Adrenal gland (tissue), 9 donors: ENCODE measurements at regions not wholly inside any gene's neighbourhood (a gene's known extent, or its start where the extent isn't known, plus 50 kb on each side); places are given as distances from the start of the nearest gene placed in this dataset.

Source experiments
- DNase-seq, 7 donors: peaks; one replicate each; pipeline ENCODE4 v3.0.0-alpha.2; 2019 to 2020
- H3K27ac ChIP-seq, 5 donors: fragments of 200-600 bp; sonication (generic) in 4 of 5; 1 replicate in 3 of 5; 2 replicates in 2 of 5; pipeline versions ENCODE4 v1.5.1 to v1.8.0; 2016 to 2020; ENCODE audit warnings: mild to moderate bottlenecking in 1 of 5
- H3K27me3 ChIP-seq: fragments of 200-600 bp; 2 replicates; pipeline ENCODE4 v1.8.0; 2021
- H3K36me3 ChIP-seq, 2 donors: fragments of 200-600 bp; replicated peaks in 1 of 2; 1 replicate in 1 of 2; 2 replicates in 1 of 2; pipeline versions ENCODE4 v1.5.1 to v1.8.0; 2018 to 2022
- H3K4me1 ChIP-seq, 2 donors: fragments of 200-600 bp; replicated peaks in 1 of 2; 1 replicate in 1 of 2; 2 replicates in 1 of 2; pipeline versions ENCODE4 v1.5.1 to v1.8.0; 2018 to 2021
- H3K4me3 ChIP-seq, 4 donors: fragments of 200-600 bp; sonication (generic) in 3 of 4; one replicate each; pipeline ENCODE4 v1.5.1; 2016 to 2018
- H3K9me3 ChIP-seq, 3 donors: fragments of 200-600 bp; sonication (generic) in 1 of 3; replicated peaks in 1 of 3; 1 replicate in 2 of 3; 2 replicates in 1 of 3; pipeline versions ENCODE4 v1.5.1 to v1.8.0; 2016 to 2021
- POLR2A ChIP-seq, 2 donors: fragments of 450-650 bp; IDR thresholded peaks; one replicate each; pipeline ENCODE4 v1.6.1; 2017; ENCODE audit warnings: antibody characterized with exemption in 2 of 2, mild to moderate bottlenecking in 2 of 2, moderate library complexity in 1 of 2
- WGBS, 4 donors: extraction: QIAGEN DNeasy Blood & Tissue Kit in 2 of 4; methylation state at CpG; one replicate each; pipeline versions ENCODE4 v1.1.5 to v1.1.7; 2013 to 2017; 5-methylcytosine and 5-hydroxymethylcytosine counted together
- intact Hi-C, 2 donors: fragments of 100-400 bp; cut with DNase I; formaldehyde crosslinking; loops; one replicate each; pipeline versions ENCODE4 v1.14.1 to v1.15.0; 2022 to 2023
- TF ChIP-seq, protein P1 (sequence below), 6 experiments: fragments of 450-650 bp in 4 of 6; fragments of 200-600 bp in 2 of 6; sonication (generic) in 1 of 6; IDR thresholded peaks; 1 replicate in 5 of 6; 2 replicates in 1 of 6; pipeline versions ENCODE4 v1.5.1 to v1.8.0; 2016 to 2021; ENCODE audit warnings: antibody characterized with exemption in 6 of 6, mild to moderate bottlenecking in 2 of 6, moderate library complexity in 1 of 6
- donor health status: healthy with polysubstance abuse.
- donor health status: Bipolar disorder and iron deficiency.
- donor health status: DM: yes; HTN: yes; CAD: no.
- donor health status: DM: no; HTN: no; CAD: no.
- donor health status: DM: no; HTN: no; CAD: no.

DNA sequence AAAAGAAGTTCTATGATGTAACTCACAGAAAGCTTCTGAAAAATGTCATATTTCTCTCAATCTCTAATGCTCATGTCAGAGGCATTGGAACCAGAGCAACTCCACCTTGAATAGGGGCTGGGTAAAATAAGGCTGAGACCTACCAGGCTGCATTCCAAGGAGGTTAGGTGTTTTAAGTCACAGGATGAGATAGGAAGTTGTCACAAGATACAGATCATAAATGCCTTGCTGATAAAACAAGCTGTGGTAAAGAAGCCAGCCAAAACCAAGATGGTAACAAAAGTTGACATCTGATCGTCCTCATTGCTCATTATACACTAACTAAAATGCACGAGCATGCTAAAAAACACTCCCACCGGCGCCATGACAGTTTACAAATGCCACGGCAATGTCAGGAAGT lies 411.1 kb upstream of the GRIA1 start:
- no peaks in the 10 kb centered on the region for H3K9me3 ChIP-seq
- H3K27me3 ChIP-seq = no peaks in the 10 kb centered on the region
- H3K4me3 ChIP-seq = no peak overlapping the region
- no peaks in the 10 kb centered on the region for H3K4me1 ChIP-seq
- intact Hi-C loops = no loop called here
- 72 to 84% (median 83%) methylated on average over 5 of the region's 5 CpGs for WGBS, 4 donors
- H3K36me3 ChIP-seq = no peaks in the 10 kb centered on the region
- no peak for DNase-seq
- TF ChIP-seq, protein P1, sequence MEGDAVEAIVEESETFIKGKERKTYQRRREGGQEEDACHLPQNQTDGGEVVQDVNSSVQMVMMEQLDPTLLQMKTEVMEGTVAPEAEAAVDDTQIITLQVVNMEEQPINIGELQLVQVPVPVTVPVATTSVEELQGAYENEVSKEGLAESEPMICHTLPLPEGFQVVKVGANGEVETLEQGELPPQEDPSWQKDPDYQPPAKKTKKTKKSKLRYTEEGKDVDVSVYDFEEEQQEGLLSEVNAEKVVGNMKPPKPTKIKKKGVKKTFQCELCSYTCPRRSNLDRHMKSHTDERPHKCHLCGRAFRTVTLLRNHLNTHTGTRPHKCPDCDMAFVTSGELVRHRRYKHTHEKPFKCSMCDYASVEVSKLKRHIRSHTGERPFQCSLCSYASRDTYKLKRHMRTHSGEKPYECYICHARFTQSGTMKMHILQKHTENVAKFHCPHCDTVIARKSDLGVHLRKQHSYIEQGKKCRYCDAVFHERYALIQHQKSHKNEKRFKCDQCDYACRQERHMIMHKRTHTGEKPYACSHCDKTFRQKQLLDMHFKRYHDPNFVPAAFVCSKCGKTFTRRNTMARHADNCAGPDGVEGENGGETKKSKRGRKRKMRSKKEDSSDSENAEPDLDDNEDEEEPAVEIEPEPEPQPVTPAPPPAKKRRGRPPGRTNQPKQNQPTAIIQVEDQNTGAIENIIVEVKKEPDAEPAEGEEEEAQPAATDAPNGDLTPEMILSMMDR (IDR thresholded peaks at IDR 0.05) = no peak
- H3K27ac ChIP-seq = no peak overlapping the region

DNA sequence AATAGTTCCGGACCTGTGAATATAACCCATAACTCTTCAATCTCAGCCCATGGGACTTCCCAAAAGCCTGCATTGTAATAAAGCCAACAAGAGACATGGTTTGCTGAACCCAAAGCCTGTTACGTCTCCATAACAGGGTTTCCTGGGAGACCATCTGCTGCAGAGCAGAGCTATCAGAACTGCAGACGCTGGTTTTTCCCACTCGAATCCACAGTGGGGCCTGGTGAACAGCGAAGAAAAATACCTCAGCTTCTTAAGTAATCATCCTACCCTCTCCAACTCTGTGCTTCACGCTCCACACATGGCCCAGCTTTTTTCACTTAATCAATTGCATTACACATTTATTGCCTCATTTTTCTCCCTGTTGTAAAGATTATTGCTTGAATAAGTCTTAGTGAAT lies 409.5 kb upstream of the GRIA1 start:
- H3K36me3 ChIP-seq = no peaks in the 10 kb centered on the region
- H3K9me3 ChIP-seq = no peaks in the 10 kb centered on the region
- no peak overlapping the region for H3K27ac ChIP-seq
- DNase-seq = no peak
- H3K27me3 ChIP-seq = no peaks in the 10 kb centered on the region
- no peak overlapping the region for H3K4me3 ChIP-seq
- intact Hi-C loops = no loop called here
- 69 to 91% (median 77%) methylated on average over 6 of the region's 6 CpGs for WGBS, 4 donors
- TF ChIP-seq, protein P1 (IDR thresholded peaks at IDR 0.05) = no peak
- no peak for TF ChIP-seq POLR2A (IDR thresholded peaks at IDR 0.05)
- H3K4me1 ChIP-seq = no peaks in the 10 kb centered on the region

DNA sequence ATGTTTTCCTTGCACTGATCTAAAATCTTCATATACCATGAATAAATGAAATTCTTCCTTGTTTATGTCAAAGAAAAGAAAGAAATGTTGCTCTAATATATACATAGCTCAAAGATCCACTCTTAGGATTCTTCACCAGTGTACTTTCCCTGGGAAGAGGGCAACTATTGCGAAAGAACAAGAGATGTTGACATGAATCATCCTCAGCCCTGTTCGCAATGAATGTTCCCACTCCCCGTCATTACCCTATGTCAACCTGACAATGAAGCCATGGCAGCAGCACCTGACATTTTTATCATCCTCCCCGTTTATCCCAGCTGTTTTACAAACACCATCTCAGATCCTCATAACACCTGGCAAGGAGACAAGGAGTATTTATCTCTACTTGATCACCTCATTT lies 409.1 kb upstream of the GRIA1 start:
- WGBS, 4 donors = 60 to 71% (median 70%) methylated on average over 4 of the region's 4 CpGs
- no peaks in the 10 kb centered on the region for H3K9me3 ChIP-seq

DNA sequence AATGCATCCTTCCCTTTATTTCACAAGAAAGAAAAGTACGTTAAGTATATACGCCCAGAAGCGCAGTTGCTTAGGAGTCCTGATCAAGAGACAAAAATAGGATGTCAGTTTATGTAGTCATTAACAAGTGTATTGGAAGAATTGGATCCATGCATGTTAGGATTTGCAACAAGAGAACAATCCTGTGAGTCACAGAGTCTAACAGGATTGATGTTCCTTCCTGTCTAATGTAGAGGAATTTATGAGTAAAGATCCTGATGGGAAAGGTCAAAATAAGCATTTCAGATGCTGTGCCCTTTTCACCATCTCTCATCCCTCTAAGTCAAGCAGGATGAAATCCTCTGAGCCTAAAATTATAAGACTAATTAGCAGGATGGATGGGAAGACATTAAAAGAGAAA lies 406.0 kb upstream of the GRIA1 start:
- Histone ChIP-seq H3K4me1 (no peaks in the 10 kb centered on the region), H3K27ac (no peak overlapping the region), H3K27me3 (no peaks in the 10 kb centered on the region), H3K4me3 (no peak overlapping the region), H3K9me3 (no peaks in the 10 kb centered on the region), H3K36me3 (no peaks in the 10 kb centered on the region)
- TF ChIP-seq, protein P1 (IDR thresholded peaks at IDR 0.05) = no peak
- no peak for TF ChIP-seq POLR2A (IDR thresholded peaks at IDR 0.05)
- intact Hi-C loops = no loop called here
- no peak for DNase-seq
- 79 to 90% (median 85%) methylated on average over 3 of the region's 3 CpGs for WGBS, 4 donors

More for the DNA sequence above, 409.1 kb upstream of the GRIA1 start:
- no peak for TF ChIP-seq POLR2A (IDR thresholded peaks at IDR 0.05)
- TF ChIP-seq, protein P1 (IDR thresholded peaks at IDR 0.05) = no peak
- no peak for DNase-seq
- intact Hi-C loops = no loop called here
- Histone ChIP-seq H3K27ac (no peak overlapping the region), H3K4me3 (no peak overlapping the region), H3K4me1 (no peaks in the 10 kb centered on the region), H3K27me3 (no peaks in the 10 kb centered on the region), H3K36me3 (no peaks in the 10 kb centered on the region)
